WTC11 (cell line): ENCODE measurements at regions not wholly inside any gene's neighbourhood (a gene's known extent, or its start where the extent isn't known, plus 50 kb on each side); places are given as distances from the start of the nearest gene placed in this dataset.

Experiments
- ATAC-seq: fragments of 200-7000 bp; cut with Tn5 transposase; 2 replicates; pipeline ENCODE4 v1.10.0; 2021; ENCODE audit warnings: mild to moderate bottlenecking, moderate library complexity
- CTCF ChIA-PET: fragments of 300-600 bp; sonication (Branson Sonifier 250); formaldehyde crosslinking; loops from one replicate; lab custom pipeline; 2021; ENCODE audit warnings: antibody characterized with exemption; lab: Charles Lee
- POLR2A ChIA-PET: fragments of 350-600 bp; sonication (Branson Sonifier 250); formaldehyde crosslinking; loops from one replicate; lab custom pipeline; 2021; ENCODE audit warnings: antibody characterized with exemption; lab: Charles Lee
- DNase-seq: peaks from one replicate; pipeline ENCODE4 v3.0.0; 2021; ENCODE audit warnings: low spot score
- H3K27ac Mint-ChIP-seq: 2 replicates; pipeline ENCODE4 v1.8.0; 2021; ENCODE audit warnings: mixed read lengths
- H3K27me3 Mint-ChIP-seq: 2 replicates; pipeline ENCODE4 v1.8.0; 2021; ENCODE audit warnings: low read depth, mild to moderate bottlenecking, moderate library complexity, mixed read lengths
- H3K36me3 Mint-ChIP-seq: 2 replicates; pipeline ENCODE4 v1.8.0; 2021; ENCODE audit warnings: mixed read lengths
- H3K4me1 Mint-ChIP-seq: 2 replicates; pipeline ENCODE4 v1.8.0; 2022; ENCODE audit warnings: mixed read lengths
- H3K4me3 Mint-ChIP-seq: 2 replicates; pipeline ENCODE4 v1.8.0; 2021; ENCODE audit warnings: mild to moderate bottlenecking, moderate library complexity, mixed read lengths
- H3K9me3 Mint-ChIP-seq: 2 replicates; pipeline ENCODE4 v1.8.0; 2021; ENCODE audit warnings: mixed read lengths
- EMX1 ChIP-seq: fragments of 250-450 bp; sonication (Bioruptor Pico); IDR thresholded peaks from 2 replicates; pipeline ENCODE4 v1.8.0; 2021; ENCODE audit warnings: mild to moderate bottlenecking
- GTF2I ChIP-seq: fragments of 250-450 bp; sonication (Bioruptor Pico); conservative IDR thresholded peaks from 2 replicates; pipeline ENCODE4 v1.4.0; 2021; ENCODE audit warnings: mild to moderate bottlenecking
- IRF2 ChIP-seq: sonication (generic); formaldehyde crosslinking; IDR thresholded peaks from 2 replicates; pipeline ENCODE4 v1.8.0; 2022; ENCODE audit warnings: low read depth, missing genetic modification reagents, borderline replicate concordance
- TF ChIP-seq, protein P1 (sequence below): fragments of 200-600 bp; IDR thresholded peaks from 2 replicates; pipeline ENCODE4 v1.8.0; 2022; ENCODE audit warnings: antibody characterized with exemption
- TF ChIP-seq, protein P2 (sequence below): sonication (generic); formaldehyde crosslinking; IDR thresholded peaks from 2 replicates; pipeline ENCODE4 v1.8.1; 2023; ENCODE audit warnings: mild to moderate bottlenecking, missing genetic modification reagents, borderline replicate concordance
- TF ChIP-seq, protein P3 (sequence below): sonication (generic); formaldehyde crosslinking; IDR thresholded peaks from 2 replicates; pipeline ENCODE4 v1.8.1; 2023; ENCODE audit warnings: mild to moderate bottlenecking, missing genetic modification reagents, moderate library complexity
- TF ChIP-seq, protein P4 (sequence below): fragments of 250-450 bp; sonication (Bioruptor Pico); IDR thresholded peaks from 2 replicates; pipeline ENCODE4 v1.9.0; 2021; ENCODE audit warnings: mild to moderate bottlenecking
- TF ChIP-seq, protein P5 (sequence below): sonication (generic); formaldehyde crosslinking; IDR thresholded peaks from 2 replicates; pipeline ENCODE4 v1.8.0; 2023; ENCODE audit warnings: mild to moderate bottlenecking, missing genetic modification reagents
- TF ChIP-seq, protein P6 (sequence below): sonication (generic); formaldehyde crosslinking; IDR thresholded peaks from 2 replicates; pipeline ENCODE4 v1.8.0; 2023; ENCODE audit warnings: missing genetic modification reagents
- TF ChIP-seq, protein P7 (sequence below): fragments of 250-450 bp; sonication (Bioruptor Pico); conservative IDR thresholded peaks from 2 replicates; pipeline ENCODE4 v1.9.0; 2021; ENCODE audit warnings: mild to moderate bottlenecking
- TF ChIP-seq, protein P8 (sequence below): fragments of 250-450 bp; sonication (Bioruptor Pico); IDR thresholded peaks from 2 replicates; pipeline ENCODE4 v1.9.0; 2021; ENCODE audit warnings: mild to moderate bottlenecking

DNA sequence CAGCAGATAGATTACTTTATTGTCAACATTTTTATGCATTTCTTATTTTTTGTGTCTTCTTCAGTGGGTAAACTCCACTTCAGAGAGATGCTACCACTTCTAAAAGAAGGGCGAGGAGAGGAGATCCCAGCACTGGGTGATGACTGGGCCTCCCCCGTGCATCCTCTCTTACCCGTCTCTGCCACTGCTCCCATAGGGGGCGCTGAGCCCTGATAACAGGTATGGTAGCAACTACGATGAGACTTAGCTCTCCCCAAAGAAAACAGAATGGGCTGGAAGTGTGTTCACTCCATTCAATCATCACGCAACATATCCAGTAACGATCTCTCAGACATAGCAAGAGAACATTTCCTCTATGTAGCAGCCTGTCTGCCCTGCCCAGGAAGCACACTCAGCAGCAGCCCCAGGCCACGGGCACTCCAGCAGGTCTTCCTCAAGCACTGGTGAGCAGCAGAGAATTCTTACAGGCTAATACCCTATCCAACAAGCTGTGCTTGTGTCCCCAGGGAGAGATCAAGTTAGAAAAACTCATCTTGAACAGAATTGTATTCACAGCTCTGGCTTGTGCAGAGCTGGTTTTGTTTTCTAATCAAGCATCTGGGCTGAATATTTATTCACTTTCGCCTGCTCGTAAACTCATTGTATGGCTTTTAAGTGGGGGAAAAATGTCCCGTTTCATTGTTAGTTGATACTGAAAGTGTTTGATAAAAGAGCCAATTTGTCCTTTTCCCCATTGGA lies 533.1 kb upstream of the CDH4 start:
- Mint-ChIP-seq H3K27ac (no peak overlapping the region), H3K4me3 (no peak overlapping the region), H3K4me1 (peaks cover 16% of the 10 kb centered on the region), H3K9me3 (peaks cover 16% of the 10 kb centered on the region), H3K27me3 (peaks cover 5% of the 10 kb centered on the region; the same call in 1 of the 2 replicates), H3K36me3 (peaks cover 2% of the 10 kb centered on the region; the same call in 1 of the 2 replicates)
- ATAC-seq (peak; percentile 89), DNase-seq (peak; percentile 76)
- ChIA-PET CTCF (interaction anchor here (0.5 to 2.5 kb wide), 24 partner anchors 8 to 510 kb away, joined by 3 to 18 read pairs (median 3); no protein-coding TSS in a partner anchor), POLR2A (no interaction called here)
- TF ChIP-seq, protein P1, sequence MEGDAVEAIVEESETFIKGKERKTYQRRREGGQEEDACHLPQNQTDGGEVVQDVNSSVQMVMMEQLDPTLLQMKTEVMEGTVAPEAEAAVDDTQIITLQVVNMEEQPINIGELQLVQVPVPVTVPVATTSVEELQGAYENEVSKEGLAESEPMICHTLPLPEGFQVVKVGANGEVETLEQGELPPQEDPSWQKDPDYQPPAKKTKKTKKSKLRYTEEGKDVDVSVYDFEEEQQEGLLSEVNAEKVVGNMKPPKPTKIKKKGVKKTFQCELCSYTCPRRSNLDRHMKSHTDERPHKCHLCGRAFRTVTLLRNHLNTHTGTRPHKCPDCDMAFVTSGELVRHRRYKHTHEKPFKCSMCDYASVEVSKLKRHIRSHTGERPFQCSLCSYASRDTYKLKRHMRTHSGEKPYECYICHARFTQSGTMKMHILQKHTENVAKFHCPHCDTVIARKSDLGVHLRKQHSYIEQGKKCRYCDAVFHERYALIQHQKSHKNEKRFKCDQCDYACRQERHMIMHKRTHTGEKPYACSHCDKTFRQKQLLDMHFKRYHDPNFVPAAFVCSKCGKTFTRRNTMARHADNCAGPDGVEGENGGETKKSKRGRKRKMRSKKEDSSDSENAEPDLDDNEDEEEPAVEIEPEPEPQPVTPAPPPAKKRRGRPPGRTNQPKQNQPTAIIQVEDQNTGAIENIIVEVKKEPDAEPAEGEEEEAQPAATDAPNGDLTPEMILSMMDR, result peak; percentile 8; the same call in 1 of the 2 replicates
- TF ChIP-seq, protein P2, sequence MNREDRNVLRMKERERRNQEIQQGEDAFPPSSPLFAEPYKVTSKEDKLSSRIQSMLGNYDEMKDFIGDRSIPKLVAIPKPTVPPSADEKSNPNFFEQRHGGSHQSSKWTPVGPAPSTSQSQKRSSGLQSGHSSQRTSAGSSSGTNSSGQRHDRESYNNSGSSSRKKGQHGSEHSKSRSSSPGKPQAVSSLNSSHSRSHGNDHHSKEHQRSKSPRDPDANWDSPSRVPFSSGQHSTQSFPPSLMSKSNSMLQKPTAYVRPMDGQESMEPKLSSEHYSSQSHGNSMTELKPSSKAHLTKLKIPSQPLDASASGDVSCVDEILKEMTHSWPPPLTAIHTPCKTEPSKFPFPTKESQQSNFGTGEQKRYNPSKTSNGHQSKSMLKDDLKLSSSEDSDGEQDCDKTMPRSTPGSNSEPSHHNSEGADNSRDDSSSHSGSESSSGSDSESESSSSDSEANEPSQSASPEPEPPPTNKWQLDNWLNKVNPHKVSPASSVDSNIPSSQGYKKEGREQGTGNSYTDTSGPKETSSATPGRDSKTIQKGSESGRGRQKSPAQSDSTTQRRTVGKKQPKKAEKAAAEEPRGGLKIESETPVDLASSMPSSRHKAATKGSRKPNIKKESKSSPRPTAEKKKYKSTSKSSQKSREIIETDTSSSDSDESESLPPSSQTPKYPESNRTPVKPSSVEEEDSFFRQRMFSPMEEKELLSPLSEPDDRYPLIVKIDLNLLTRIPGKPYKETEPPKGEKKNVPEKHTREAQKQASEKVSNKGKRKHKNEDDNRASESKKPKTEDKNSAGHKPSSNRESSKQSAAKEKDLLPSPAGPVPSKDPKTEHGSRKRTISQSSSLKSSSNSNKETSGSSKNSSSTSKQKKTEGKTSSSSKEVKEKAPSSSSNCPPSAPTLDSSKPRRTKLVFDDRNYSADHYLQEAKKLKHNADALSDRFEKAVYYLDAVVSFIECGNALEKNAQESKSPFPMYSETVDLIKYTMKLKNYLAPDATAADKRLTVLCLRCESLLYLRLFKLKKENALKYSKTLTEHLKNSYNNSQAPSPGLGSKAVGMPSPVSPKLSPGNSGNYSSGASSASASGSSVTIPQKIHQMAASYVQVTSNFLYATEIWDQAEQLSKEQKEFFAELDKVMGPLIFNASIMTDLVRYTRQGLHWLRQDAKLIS, result no peak

DNA sequence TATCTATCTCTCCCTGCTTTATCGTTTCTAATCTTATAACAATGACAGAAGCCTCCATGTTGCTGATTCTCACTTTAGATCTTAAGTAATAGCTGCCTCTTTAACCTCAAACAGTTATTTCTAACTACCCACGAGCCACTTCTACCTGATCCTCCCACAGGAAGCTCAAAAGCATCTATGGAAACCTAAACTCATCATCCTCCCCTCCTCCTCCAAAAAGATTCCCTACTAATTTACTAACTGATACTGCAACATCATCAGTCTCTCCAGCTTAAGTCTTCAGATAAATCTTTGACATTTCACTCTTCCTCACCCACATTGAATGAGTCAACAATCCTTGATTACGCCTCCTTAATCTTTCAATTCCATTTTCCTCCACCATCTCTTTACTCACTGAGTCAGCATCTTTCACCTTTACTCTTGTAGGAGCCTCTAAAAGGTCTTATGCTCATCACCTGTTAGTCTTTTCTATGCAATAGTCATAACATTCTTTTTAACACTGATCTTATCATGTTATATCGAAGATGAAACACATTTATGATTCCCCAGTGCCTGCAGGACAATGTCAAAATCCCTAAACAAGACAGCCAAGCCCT lies 526.7 kb upstream of the CDH4 start:
- H3K36me3 Mint-ChIP-seq, result peaks cover 24% of the 10 kb centered on the region
- peaks cover 31% of the 10 kb centered on the region for H3K4me1 Mint-ChIP-seq
- POLR2A ChIA-PET, result no interaction called here
- no peak for DNase-seq
- TF ChIP-seq, protein P3, sequence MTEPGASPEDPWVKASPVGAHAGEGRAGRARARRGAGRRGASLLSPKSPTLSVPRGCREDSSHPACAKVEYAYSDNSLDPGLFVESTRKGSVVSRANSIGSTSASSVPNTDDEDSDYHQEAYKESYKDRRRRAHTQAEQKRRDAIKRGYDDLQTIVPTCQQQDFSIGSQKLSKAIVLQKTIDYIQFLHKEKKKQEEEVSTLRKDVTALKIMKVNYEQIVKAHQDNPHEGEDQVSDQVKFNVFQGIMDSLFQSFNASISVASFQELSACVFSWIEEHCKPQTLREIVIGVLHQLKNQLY (CRISPR knock-in tag), result no peak
- ATAC-seq, result no peak
- no peak overlapping the region for H3K4me3 Mint-ChIP-seq
- H3K9me3 Mint-ChIP-seq, result peaks cover 31% of the 10 kb centered on the region
- CTCF ChIA-PET, result no interaction called here
- H3K27me3 Mint-ChIP-seq, result peaks cover 2% of the 10 kb centered on the region; the same call in 1 of the 2 replicates
- H3K27ac Mint-ChIP-seq, result no peak overlapping the region

DNA sequence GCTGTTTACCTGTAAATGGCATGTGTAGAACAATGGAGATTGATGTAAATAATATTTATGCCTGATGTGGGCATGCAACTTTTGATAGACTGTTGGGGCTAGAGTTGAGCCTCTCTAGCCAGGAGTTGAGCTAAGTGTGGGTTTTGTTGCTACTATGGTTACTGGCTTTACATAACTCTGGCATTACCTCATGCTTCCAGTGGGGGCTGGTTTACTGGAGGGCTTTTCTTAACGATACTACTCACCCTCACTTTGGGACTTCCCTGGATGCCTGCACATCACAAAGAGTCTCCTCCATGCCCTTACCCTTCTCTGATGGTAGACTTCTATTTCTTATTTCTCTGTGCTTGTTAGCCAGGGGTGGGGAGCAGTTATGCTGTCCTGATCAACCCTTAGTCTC lies 524.6 kb upstream of the CDH4 start:
- DNase-seq, result no peak
- CTCF ChIA-PET, result interaction anchor here (0.9 to 1.6 kb wide), 3 partner anchors 9 to 124 kb away, joined by 3 to 18 read pairs (median 3); no protein-coding TSS in a partner anchor
- 0 out of 2 replicates have a peak overlapping the region, but pooled peaks have one; percentile 38 for H3K27ac Mint-ChIP-seq
- TF ChIP-seq, protein P4, sequence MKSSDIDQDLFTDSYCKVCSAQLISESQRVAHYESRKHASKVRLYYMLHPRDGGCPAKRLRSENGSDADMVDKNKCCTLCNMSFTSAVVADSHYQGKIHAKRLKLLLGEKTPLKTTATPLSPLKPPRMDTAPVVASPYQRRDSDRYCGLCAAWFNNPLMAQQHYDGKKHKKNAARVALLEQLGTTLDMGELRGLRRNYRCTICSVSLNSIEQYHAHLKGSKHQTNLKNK, result no peak
- no peak for TF ChIP-seq EMX1 (CRISPR knock-in tag)
- no peak for TF ChIP-seq IRF2 (CRISPR knock-in tag)
- TF ChIP-seq, protein P5, sequence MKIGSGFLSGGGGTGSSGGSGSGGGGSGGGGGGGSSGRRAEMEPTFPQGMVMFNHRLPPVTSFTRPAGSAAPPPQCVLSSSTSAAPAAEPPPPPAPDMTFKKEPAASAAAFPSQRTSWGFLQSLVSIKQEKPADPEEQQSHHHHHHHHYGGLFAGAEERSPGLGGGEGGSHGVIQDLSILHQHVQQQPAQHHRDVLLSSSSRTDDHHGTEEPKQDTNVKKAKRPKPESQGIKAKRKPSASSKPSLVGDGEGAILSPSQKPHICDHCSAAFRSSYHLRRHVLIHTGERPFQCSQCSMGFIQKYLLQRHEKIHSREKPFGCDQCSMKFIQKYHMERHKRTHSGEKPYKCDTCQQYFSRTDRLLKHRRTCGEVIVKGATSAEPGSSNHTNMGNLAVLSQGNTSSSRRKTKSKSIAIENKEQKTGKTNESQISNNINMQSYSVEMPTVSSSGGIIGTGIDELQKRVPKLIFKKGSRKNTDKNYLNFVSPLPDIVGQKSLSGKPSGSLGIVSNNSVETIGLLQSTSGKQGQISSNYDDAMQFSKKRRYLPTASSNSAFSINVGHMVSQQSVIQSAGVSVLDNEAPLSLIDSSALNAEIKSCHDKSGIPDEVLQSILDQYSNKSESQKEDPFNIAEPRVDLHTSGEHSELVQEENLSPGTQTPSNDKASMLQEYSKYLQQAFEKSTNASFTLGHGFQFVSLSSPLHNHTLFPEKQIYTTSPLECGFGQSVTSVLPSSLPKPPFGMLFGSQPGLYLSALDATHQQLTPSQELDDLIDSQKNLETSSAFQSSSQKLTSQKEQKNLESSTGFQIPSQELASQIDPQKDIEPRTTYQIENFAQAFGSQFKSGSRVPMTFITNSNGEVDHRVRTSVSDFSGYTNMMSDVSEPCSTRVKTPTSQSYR (CRISPR knock-in tag), result no peak
- TF ChIP-seq, protein P6, sequence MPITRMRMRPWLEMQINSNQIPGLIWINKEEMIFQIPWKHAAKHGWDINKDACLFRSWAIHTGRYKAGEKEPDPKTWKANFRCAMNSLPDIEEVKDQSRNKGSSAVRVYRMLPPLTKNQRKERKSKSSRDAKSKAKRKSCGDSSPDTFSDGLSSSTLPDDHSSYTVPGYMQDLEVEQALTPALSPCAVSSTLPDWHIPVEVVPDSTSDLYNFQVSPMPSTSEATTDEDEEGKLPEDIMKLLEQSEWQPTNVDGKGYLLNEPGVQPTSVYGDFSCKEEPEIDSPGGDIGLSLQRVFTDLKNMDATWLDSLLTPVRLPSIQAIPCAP (CRISPR knock-in tag), result no peak
- TF ChIP-seq, protein P7, sequence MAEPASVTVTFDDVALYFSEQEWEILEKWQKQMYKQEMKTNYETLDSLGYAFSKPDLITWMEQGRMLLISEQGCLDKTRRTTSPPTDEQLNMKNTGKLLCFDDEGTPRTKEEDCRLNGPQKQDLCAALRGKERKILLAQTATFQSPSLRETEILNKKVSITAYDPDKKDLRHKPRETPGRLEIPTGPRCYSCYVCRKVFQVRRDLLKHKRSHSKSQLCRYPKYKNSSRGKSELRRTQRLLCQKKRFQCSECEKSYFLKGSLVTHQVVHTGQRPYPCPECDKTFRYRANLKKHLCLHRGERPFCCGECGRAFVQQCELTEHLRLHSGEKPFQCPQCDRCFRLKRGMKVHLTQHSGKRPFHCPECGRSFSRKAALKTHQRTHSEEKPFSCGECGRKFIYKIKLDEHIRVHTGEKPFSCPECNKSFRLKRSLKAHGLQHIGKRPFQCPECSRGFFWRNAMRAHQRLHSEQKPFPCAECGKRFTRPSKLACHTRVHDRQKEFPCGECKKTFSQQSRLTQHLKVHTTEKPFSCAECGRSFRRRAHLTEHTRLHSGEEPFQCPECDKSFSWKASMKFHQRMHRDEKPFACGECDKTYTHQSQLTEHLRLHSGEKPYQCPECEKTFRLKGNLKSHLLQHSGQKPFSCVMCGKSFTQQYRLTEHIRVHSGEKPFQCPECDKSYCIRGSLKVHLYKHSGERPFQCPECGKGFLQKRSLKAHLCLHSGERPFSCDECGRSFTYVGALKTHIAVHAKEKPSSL (CRISPR knock-in tag), result no peak
- TF ChIP-seq, protein P3 (CRISPR knock-in tag), result no peak
- no peak for TF ChIP-seq GTF2I (CRISPR knock-in tag)
- TF ChIP-seq, protein P8, sequence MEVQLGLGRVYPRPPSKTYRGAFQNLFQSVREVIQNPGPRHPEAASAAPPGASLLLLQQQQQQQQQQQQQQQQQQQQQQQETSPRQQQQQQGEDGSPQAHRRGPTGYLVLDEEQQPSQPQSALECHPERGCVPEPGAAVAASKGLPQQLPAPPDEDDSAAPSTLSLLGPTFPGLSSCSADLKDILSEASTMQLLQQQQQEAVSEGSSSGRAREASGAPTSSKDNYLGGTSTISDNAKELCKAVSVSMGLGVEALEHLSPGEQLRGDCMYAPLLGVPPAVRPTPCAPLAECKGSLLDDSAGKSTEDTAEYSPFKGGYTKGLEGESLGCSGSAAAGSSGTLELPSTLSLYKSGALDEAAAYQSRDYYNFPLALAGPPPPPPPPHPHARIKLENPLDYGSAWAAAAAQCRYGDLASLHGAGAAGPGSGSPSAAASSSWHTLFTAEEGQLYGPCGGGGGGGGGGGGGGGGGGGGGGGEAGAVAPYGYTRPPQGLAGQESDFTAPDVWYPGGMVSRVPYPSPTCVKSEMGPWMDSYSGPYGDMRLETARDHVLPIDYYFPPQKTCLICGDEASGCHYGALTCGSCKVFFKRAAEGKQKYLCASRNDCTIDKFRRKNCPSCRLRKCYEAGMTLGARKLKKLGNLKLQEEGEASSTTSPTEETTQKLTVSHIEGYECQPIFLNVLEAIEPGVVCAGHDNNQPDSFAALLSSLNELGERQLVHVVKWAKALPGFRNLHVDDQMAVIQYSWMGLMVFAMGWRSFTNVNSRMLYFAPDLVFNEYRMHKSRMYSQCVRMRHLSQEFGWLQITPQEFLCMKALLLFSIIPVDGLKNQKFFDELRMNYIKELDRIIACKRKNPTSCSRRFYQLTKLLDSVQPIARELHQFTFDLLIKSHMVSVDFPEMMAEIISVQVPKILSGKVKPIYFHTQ, result no peak

More for the DNA sequence above, 524.6 kb upstream of the CDH4 start:
- Mint-ChIP-seq H3K27me3 (no peaks in the 10 kb centered on the region; the same call in 1 of the 2 replicates), H3K4me3 (no peak overlapping the region), H3K4me1 (peaks cover 34% of the 10 kb centered on the region), H3K9me3 (peaks cover 45% of the 10 kb centered on the region), H3K36me3 (peaks cover 27% of the 10 kb centered on the region)
- ATAC-seq, result peak; percentile 69
- POLR2A ChIA-PET, result no interaction called here
